HUES64 (cell line): ENCODE measurements at regions not wholly inside any gene's neighbourhood (a gene's known extent, or its start where the extent isn't known, plus 50 kb on each side); places are given as distances from the start of the nearest gene placed in this dataset.

ENCODE experiments used
- H3K27ac ChIP-seq: 2 replicates; pipeline ENCODE4 v1.7.0; 2013; ENCODE audit warnings: low read depth, low read length, inconsistent platforms
- H3K27me3 ChIP-seq: 2 replicates; pipeline ENCODE4 v1.6.1; 2013; ENCODE audit warnings: mild to moderate bottlenecking, low read length; ENCODE audit not compliant: insufficient read depth
- H3K36me3 ChIP-seq: 2 replicates; pipeline ENCODE4 v1.6.1; 2013; ENCODE audit warnings: mild to moderate bottlenecking, low read length; ENCODE audit not compliant: insufficient read depth
- H3K4me1 ChIP-seq: 2 replicates; pipeline ENCODE4 v1.6.1; 2013; ENCODE audit warnings: mild to moderate bottlenecking, low read length, moderate library complexity; ENCODE audit not compliant: insufficient read depth
- H3K4me3 ChIP-seq: 2 replicates; pipeline ENCODE4 v1.5.1; 2013; ENCODE audit warnings: mild to moderate bottlenecking, low read length, moderate library complexity
- H3K9ac ChIP-seq: 2 replicates; pipeline ENCODE4 v1.6.1; 2013; ENCODE audit warnings: mild to moderate bottlenecking, low read depth, low read length
- H3K9me3 ChIP-seq: 2 replicates; pipeline ENCODE4 v1.6.1; 2013; ENCODE audit warnings: low read depth, low read length; ENCODE audit not compliant: insufficient read depth
- WGBS: fragments of 150-250, 120-280 bp; methylation state at CpG from one replicate; pipeline ENCODE4 v1.1.7; 2013; ENCODE audit warnings: missing lambda C conversion rate; 5-methylcytosine and 5-hydroxymethylcytosine counted together

GRCh38 chr12:105899589-105899988 lies 239.2 kb downstream of the NUAK1 start:
- Histone ChIP-seq H3K4me1 (peaks cover 8% of the 10 kb centered on the region; the same call in 1 of the 2 replicates), H3K27me3 (no peaks in the 10 kb centered on the region), H3K9ac (no peak overlapping the region), H3K27ac (no peak overlapping the region), H3K4me3 (no peak overlapping the region), H3K9me3 (no peaks in the 10 kb centered on the region), H3K36me3 (no peaks in the 10 kb centered on the region)
- WGBS = 93% methylated on average over 4 of the region's 5 CpGs

GRCh38 chr12:105906561-105906960 lies 232.2 kb downstream of the NUAK1 start:
- Histone ChIP-seq H3K36me3 (no peaks in the 10 kb centered on the region), H3K27me3 (no peaks in the 10 kb centered on the region), H3K4me1 (no peaks in the 10 kb centered on the region), H3K9me3 (no peaks in the 10 kb centered on the region), H3K27ac (no peak overlapping the region), H3K4me3 (no peak overlapping the region), H3K9ac (no peak overlapping the region)
- 90% methylated on average over 1 of the region's 1 CpG for WGBS

GRCh38 chr12:105907982-105908381 lies 230.8 kb downstream of the NUAK1 start:
- Histone ChIP-seq H3K36me3 (no peaks in the 10 kb centered on the region), H3K27ac (no peak overlapping the region), H3K4me1 (no peaks in the 10 kb centered on the region), H3K27me3 (no peaks in the 10 kb centered on the region), H3K9me3 (no peaks in the 10 kb centered on the region), H3K9ac (no peak overlapping the region), H3K4me3 (no peak overlapping the region)
- WGBS = 100% methylated on average over 2 of the region's 2 CpGs

GRCh38 chr12:105910030-105910429 lies 228.7 kb downstream of the NUAK1 start:
- H3K9ac ChIP-seq = no peak overlapping the region
- no peaks in the 10 kb centered on the region for H3K4me1 ChIP-seq
- H3K36me3 ChIP-seq = no peaks in the 10 kb centered on the region
- no peak overlapping the region for H3K27ac ChIP-seq
- no peak overlapping the region for H3K4me3 ChIP-seq
- no peaks in the 10 kb centered on the region for H3K27me3 ChIP-seq
- WGBS = 95% methylated on average over 3 of the region's 3 CpGs
- no peaks in the 10 kb centered on the region for H3K9me3 ChIP-seq

- no peak overlapping the region for H3K27ac ChIP-seq
- H3K9me3 ChIP-seq = no peaks in the 10 kb centered on the region
- H3K4me3 ChIP-seq = no peak overlapping the region
- no peaks in the 10 kb centered on the region for H3K27me3 ChIP-seq
- WGBS = 98% methylated on average over 4 of the region's 4 CpGs
- no peak overlapping the region for H3K9ac ChIP-seq
- H3K4me1 ChIP-seq = no peaks in the 10 kb centered on the region
- H3K36me3 ChIP-seq = no peaks in the 10 kb centered on the region
Measured at GRCh38 chr12:105911966-105912365, 226.8 kb downstream of the NUAK1 start.

- 92% methylated on average over 9 of the region's 9 CpGs for WGBS
- no peaks in the 10 kb centered on the region for H3K36me3 ChIP-seq
- H3K4me1 ChIP-seq = no peaks in the 10 kb centered on the region
- no peak overlapping the region for H3K9ac ChIP-seq
- no peaks in the 10 kb centered on the region for H3K9me3 ChIP-seq
- no peak overlapping the region for H3K4me3 ChIP-seq
- no peaks in the 10 kb centered on the region for H3K27me3 ChIP-seq
- no peak overlapping the region for H3K27ac ChIP-seq
Measured at GRCh38 chr12:105912882-105913678, 225.7 kb downstream of the NUAK1 start.

- no peaks in the 10 kb centered on the region for H3K36me3 ChIP-seq
- H3K4me3 ChIP-seq = no peak overlapping the region
- 80% methylated on average over 1 of the region's 3 CpGs for WGBS
- H3K27me3 ChIP-seq = no peaks in the 10 kb centered on the region
- no peaks in the 10 kb centered on the region for H3K4me1 ChIP-seq
- H3K9me3 ChIP-seq = no peaks in the 10 kb centered on the region
- H3K27ac ChIP-seq = no peak overlapping the region
- no peak overlapping the region for H3K9ac ChIP-seq
Measured at GRCh38 chr12:105915997-105916759, 222.6 kb downstream of the NUAK1 start.

- Histone ChIP-seq H3K4me3 (no peak overlapping the region), H3K4me1 (no peaks in the 10 kb centered on the region), H3K27me3 (no peaks in the 10 kb centered on the region), H3K36me3 (no peaks in the 10 kb centered on the region), H3K9me3 (no peaks in the 10 kb centered on the region), H3K9ac (no peak overlapping the region), H3K27ac (no peak overlapping the region)
Measured at GRCh38 chr12:105916760-105917039, 222.1 kb downstream of the NUAK1 start.

GRCh38 chr12:105920161-105920684 lies 218.5 kb downstream of the NUAK1 start:
- 88% methylated on average over 4 of the region's 4 CpGs for WGBS
- no peak overlapping the region for H3K4me3 ChIP-seq
- H3K27me3 ChIP-seq = no peaks in the 10 kb centered on the region
- no peak overlapping the region for H3K9ac ChIP-seq
- no peaks in the 10 kb centered on the region for H3K9me3 ChIP-seq
- no peak overlapping the region for H3K27ac ChIP-seq
- H3K36me3 ChIP-seq = no peaks in the 10 kb centered on the region
- H3K4me1 ChIP-seq = no peaks in the 10 kb centered on the region

- Histone ChIP-seq H3K4me1 (no peaks in the 10 kb centered on the region), H3K36me3 (no peaks in the 10 kb centered on the region), H3K9me3 (no peaks in the 10 kb centered on the region), H3K9ac (no peak overlapping the region), H3K4me3 (no peak overlapping the region), H3K27ac (no peak overlapping the region), H3K27me3 (no peaks in the 10 kb centered on the region)
- WGBS = 100% methylated on average over 1 of the region's 1 CpG
Measured at GRCh38 chr12:105921055-105921454, 217.7 kb downstream of the NUAK1 start.

- H3K27ac ChIP-seq = no peak overlapping the region
- 84% methylated on average over 4 of the region's 4 CpGs for WGBS
- H3K27me3 ChIP-seq = no peaks in the 10 kb centered on the region
- H3K4me1 ChIP-seq = no peaks in the 10 kb centered on the region
- no peak overlapping the region for H3K4me3 ChIP-seq
- no peak overlapping the region for H3K9ac ChIP-seq
- no peaks in the 10 kb centered on the region for H3K9me3 ChIP-seq
- no peaks in the 10 kb centered on the region for H3K36me3 ChIP-seq
Measured at GRCh38 chr12:105921872-105922669, 216.7 kb downstream of the NUAK1 start.
